HepG2 (cell line): ENCODE measurements at regions not wholly inside any gene's neighbourhood (a gene's known extent, or its start where the extent isn't known, plus 50 kb on each side); places are given as distances from the start of the nearest gene placed in this dataset.

Source experiments
- ATAC-seq: fragments of 200-7000 bp; cut with Tn5 transposase; 3 replicates; pipeline ENCODE4 v1.9.1; 2020; ENCODE audit warnings: mild to moderate bottlenecking, moderate library complexity
- BruUV-seq: library from RNA; stranded (reverse); fragments of 400-500 nt; replicated peaks from 2 replicates; lab custom pipeline; 2021; lab: Mats Ljungman, UMichigan
- CTCF ChIA-PET: fragments of 300-600 bp; formaldehyde crosslinking; extraction: SDS; loops from one replicate; lab custom pipeline; 2021; ENCODE audit warnings: low total read pairs, inconsistent platforms, low intra/inter-chr PET ratio; lab: Yijun Ruan, JAX
- POLR2A ChIA-PET: fragments of 350-600 bp; sonication (Branson Sonifier 250); formaldehyde crosslinking; loops from one replicate; lab custom pipeline; 2020; ENCODE audit warnings: antibody characterized with exemption, inconsistent platforms; lab: Yijun Ruan, JAX
- DNase-seq: peaks from one replicate; pipeline ENCODE4 v3.0.0-alpha.2; 2015; ENCODE audit warnings: low spot score
- FAIRE-seq: peaks from 3 replicates; lab custom pipeline; 2011; peaks lifted over from hg19 to GRCh38; lab: Jason Lieb, UNC
- H2AFZ ChIP-seq: one replicate; pipeline ENCODE4 v1.6.1; 2011; ENCODE audit warnings: low read length, inconsistent platforms
- H3K27ac ChIP-seq: fragments of 300-600 bp; 3 replicates; pipeline ENCODE4 v1.8.0; 2011; ENCODE audit warnings: mixed run types, mild to moderate bottlenecking, mixed read lengths, low read length, inconsistent platforms; ENCODE audit not compliant: insufficient read depth; ENCODE audit errors: extremely low read length
- H3K27me3 ChIP-seq, 2 experiments: fragments of 200-600 bp in 1 of 2; 2 replicates in 1 of 2; 3 replicates in 1 of 2; pipeline versions ENCODE4 v1.6.0 to v1.8.0; 2011; ENCODE audit warnings: low read length in 2 of 2, mild to moderate bottlenecking in 2 of 2, moderate library complexity in 2 of 2, inconsistent platforms in 1 of 2; ENCODE audit not compliant: insufficient read depth in 2 of 2, control insufficient read depth in 1 of 2
- H3K36me3 ChIP-seq, 2 experiments: fragments of 200-600 bp in 1 of 2; replicated peaks in 1 of 2; 2 replicates in 1 of 2; 3 replicates in 1 of 2; pipeline versions ENCODE4 v1.5.1 to v1.8.0; 2011; ENCODE audit warnings: low read length in 2 of 2, inconsistent platforms in 1 of 2; ENCODE audit not compliant: insufficient read depth in 2 of 2, control insufficient read depth in 1 of 2
- H3K4me1 ChIP-seq: 2 replicates; pipeline ENCODE4 v1.5.1; 2012; ENCODE audit warnings: low read length, inconsistent platforms; ENCODE audit not compliant: insufficient read depth
- H3K4me2 ChIP-seq: 2 replicates; pipeline ENCODE4 v1.6.0; 2011; ENCODE audit warnings: low read depth, low read length, inconsistent platforms
- H3K4me3 ChIP-seq, 3 experiments: fragments of 200-600 bp in 1 of 3; sonication (generic), shearing (Covaris generic) in 1 of 3; replicated peaks in 1 of 3; 2 replicates each; pipeline ENCODE4 v1.5.1; 2011 to 2016; ENCODE audit warnings: low read length in 3 of 3, inconsistent platforms in 2 of 3, low read depth in 2 of 3, mild to moderate bottlenecking in 2 of 3, control low read depth in 1 of 3, mixed read lengths in 1 of 3; ENCODE audit not compliant: insufficient read depth in 1 of 3
- H3K79me2 ChIP-seq: one replicate; pipeline ENCODE4 v1.6.1; 2011; ENCODE audit warnings: low read length, inconsistent platforms; ENCODE audit not compliant: insufficient read depth
- H3K9ac ChIP-seq: 2 replicates; pipeline ENCODE4 v1.6.0; 2011; ENCODE audit warnings: mild to moderate bottlenecking, low read depth, low read length, inconsistent platforms; ENCODE audit not compliant: insufficient read depth
- H3K9me3 ChIP-seq: 2 replicates; pipeline ENCODE4 v1.5.1; 2012; ENCODE audit warnings: mild to moderate bottlenecking, low read length
- H4K20me1 ChIP-seq: 2 replicates; pipeline ENCODE4 v1.6.0; 2011; ENCODE audit warnings: inconsistent platforms, mild to moderate bottlenecking, low read length, moderate library complexity; ENCODE audit not compliant: insufficient read depth
- ATM ChIP-seq: fragments of 450-650 bp; IDR thresholded peaks from 2 replicates; pipeline ENCODE4 v1.7.1; 2017; ENCODE audit warnings: mild to moderate bottlenecking, borderline replicate concordance
- ZBTB1 ChIP-seq: sonication (generic); formaldehyde crosslinking; IDR thresholded peaks from 2 replicates; pipeline ENCODE4 v1.4.0; 2020; ENCODE audit warnings: missing genetic modification reagents, borderline replicate concordance
- WGBS: methylation state at CpG from one replicate; pipeline ENCODE4 v1.1.6; 2017; ENCODE audit warnings: low lambda C conversion rate; 5-methylcytosine and 5-hydroxymethylcytosine counted together
- in situ Hi-C: cut with HindIII; loops from 2 replicates; pipeline ENCODE4 v1.10.0; 2017; ENCODE audit warnings: low pct_unique_long_range_greater_than_20kb; ENCODE audit not compliant: extremely low pct_ligation_motif_present
- intact Hi-C: fragments of 100-400 bp; cut with micrococcal nuclease; formaldehyde crosslinking; loops from one replicate; pipeline ENCODE4 v1.10.0; 2022; ENCODE audit not compliant: unreplicated experiment
- TF ChIP-seq, protein P1 (sequence below): fragments of 450-650 bp; IDR thresholded peaks from 2 replicates; pipeline ENCODE4 v1.6.1; 2017; ENCODE audit warnings: mild to moderate bottlenecking
- TF ChIP-seq, protein P2 (sequence below): sonication (generic); formaldehyde crosslinking; IDR thresholded peaks from 2 replicates; pipeline ENCODE4 v1.9.0; 2021; ENCODE audit warnings: missing genetic modification reagents, borderline replicate concordance

DNA sequence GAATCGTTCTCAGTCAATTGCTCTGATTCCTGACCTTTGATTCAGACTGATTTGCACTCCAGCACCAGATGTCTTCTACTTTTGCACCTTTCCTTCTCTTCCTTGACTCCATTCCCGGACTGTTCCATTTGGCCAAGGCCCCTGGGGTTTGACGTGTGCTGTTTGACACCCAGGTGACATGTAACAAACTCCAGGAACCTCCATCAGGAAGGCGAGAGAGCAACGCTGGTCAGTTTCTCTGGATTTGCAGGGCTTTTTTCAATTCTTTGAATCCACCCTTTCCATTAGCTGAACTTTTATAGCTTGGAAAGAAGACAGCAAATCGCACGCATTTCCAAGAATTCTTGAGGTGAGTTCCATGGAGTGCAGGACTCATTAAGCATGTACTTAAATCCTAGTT is 98.4 kb upstream of the FOXF1 start:
- no peaks in the 10 kb centered on the region for H3K9me3 ChIP-seq
- H3K4me1 ChIP-seq: no peaks in the 10 kb centered on the region
- no peak for FAIRE-seq
- no peak overlapping the region for H3K9ac ChIP-seq
- TF ChIP-seq ZBTB1 (CRISPR knock-in tag) (no peak), ATM (no peak)
- 26% methylated on average over 7 of the region's 7 CpGs for WGBS
- no TSS peak for BruUV-seq
- H3K27me3 ChIP-seq: peaks cover 0 to 26% of the 10 kb centered on the region in 2 experiments; a peak in 2 of 5 replicates
- no peaks in the 10 kb centered on the region for H3K36me3 ChIP-seq
- in situ Hi-C loops (no loop called here), intact Hi-C loops (no loop called here)
- no peak overlapping the region for H2AFZ ChIP-seq
- no peak for DNase-seq
- no peak for ATAC-seq
- ChIA-PET POLR2A (no interaction called here), CTCF (no interaction called here)
- no peak overlapping the region for H3K4me3 ChIP-seq
- H3K79me2 ChIP-seq: no peaks in the 10 kb centered on the region
- H4K20me1 ChIP-seq: no peaks in the 10 kb centered on the region
- no peak overlapping the region for H3K4me2 ChIP-seq
- H3K27ac ChIP-seq: no peak overlapping the region

DNA sequence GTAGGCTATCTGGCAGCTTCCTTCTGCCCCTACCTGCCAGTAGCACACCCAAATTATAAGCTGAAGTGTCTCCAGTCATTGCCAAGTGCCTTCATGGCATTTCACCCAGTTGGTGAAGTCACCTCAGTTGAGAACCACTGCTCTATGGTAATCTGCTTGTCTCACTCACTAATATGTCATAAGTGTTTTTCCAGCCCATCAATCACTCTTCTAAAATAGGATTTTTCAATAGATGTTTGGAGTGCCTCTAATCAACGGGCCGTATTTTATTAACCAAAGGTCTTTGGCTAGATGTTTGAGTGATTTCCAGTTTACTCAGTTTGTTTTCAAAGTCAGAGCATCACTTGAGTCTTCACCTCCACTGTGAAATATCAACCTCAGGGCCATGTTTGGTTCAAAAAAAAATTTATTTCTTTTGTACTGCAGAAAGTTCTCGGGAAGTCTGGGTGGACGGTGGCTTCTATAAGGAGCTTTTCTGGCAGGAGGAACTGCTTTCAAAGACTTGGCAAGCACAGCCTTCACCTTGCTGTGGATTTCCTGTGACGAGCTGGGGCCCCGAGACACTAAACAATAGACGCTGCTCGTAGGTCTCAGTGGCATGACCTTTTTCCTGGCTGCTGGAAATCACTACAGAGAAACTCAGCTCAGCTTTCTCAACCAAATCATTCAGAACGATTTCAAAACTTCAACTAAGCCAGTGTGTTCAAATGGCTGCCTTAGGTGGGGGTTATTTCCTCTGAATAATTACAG is 95.2 kb upstream of the FOXF1 start:
- intact Hi-C loops (no loop called here), in situ Hi-C loops (no loop called here)
- no peak overlapping the region for H3K27ac ChIP-seq
- POLR2A ChIA-PET: no interaction called here
- H3K9ac ChIP-seq: no peak overlapping the region
- peaks cover 0 to 12% of the 10 kb centered on the region in 2 experiments; a peak in 2 of 5 replicates for H3K27me3 ChIP-seq
- BruUV-seq: no TSS peak
- peaks cover 5% of the 10 kb centered on the region; the same call in 1 of the 2 replicates for H3K9me3 ChIP-seq
- WGBS: 2% methylated on average over 9 of the region's 9 CpGs
- no peaks in the 10 kb centered on the region for H4K20me1 ChIP-seq
- CTCF ChIA-PET: no interaction called here
- H3K79me2 ChIP-seq: no peaks in the 10 kb centered on the region
- DNase-seq: no peak
- H3K4me2 ChIP-seq: no peak overlapping the region
- no peak for FAIRE-seq
- no peaks in the 10 kb centered on the region for H3K4me1 ChIP-seq
- H3K36me3 ChIP-seq: no peaks in the 10 kb centered on the region
- no peak overlapping the region for H3K4me3 ChIP-seq
- ATAC-seq: no peak
- no peak overlapping the region for H2AFZ ChIP-seq
- TF ChIP-seq, protein P1, sequence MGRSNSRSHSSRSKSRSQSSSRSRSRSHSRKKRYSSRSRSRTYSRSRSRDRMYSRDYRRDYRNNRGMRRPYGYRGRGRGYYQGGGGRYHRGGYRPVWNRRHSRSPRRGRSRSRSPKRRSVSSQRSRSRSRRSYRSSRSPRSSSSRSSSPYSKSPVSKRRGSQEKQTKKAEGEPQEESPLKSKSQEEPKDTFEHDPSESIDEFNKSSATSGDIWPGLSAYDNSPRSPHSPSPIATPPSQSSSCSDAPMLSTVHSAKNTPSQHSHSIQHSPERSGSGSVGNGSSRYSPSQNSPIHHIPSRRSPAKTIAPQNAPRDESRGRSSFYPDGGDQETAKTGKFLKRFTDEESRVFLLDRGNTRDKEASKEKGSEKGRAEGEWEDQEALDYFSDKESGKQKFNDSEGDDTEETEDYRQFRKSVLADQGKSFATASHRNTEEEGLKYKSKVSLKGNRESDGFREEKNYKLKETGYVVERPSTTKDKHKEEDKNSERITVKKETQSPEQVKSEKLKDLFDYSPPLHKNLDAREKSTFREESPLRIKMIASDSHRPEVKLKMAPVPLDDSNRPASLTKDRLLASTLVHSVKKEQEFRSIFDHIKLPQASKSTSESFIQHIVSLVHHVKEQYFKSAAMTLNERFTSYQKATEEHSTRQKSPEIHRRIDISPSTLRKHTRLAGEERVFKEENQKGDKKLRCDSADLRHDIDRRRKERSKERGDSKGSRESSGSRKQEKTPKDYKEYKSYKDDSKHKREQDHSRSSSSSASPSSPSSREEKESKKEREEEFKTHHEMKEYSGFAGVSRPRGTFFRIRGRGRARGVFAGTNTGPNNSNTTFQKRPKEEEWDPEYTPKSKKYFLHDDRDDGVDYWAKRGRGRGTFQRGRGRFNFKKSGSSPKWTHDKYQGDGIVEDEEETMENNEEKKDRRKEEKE: no peak
- TF ChIP-seq, protein P2, sequence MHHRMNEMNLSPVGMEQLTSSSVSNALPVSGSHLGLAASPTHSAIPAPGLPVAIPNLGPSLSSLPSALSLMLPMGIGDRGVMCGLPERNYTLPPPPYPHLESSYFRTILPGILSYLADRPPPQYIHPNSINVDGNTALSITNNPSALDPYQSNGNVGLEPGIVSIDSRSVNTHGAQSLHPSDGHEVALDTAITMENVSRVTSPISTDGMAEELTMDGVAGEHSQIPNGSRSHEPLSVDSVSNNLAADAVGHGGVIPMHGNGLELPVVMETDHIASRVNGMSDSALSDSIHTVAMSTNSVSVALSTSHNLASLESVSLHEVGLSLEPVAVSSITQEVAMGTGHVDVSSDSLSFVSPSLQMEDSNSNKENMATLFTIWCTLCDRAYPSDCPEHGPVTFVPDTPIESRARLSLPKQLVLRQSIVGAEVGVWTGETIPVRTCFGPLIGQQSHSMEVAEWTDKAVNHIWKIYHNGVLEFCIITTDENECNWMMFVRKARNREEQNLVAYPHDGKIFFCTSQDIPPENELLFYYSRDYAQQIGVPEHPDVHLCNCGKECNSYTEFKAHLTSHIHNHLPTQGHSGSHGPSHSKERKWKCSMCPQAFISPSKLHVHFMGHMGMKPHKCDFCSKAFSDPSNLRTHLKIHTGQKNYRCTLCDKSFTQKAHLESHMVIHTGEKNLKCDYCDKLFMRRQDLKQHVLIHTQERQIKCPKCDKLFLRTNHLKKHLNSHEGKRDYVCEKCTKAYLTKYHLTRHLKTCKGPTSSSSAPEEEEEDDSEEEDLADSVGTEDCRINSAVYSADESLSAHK (CRISPR knock-in tag): no peak
